Keratinocyte (primary cell): ENCODE measurements at regions not wholly inside any gene's neighbourhood (a gene's known extent, or its start where the extent isn't known, plus 50 kb on each side); places are given as distances from the start of the nearest gene placed in this dataset.

Experiments
- DNase-seq: peaks from one replicate; pipeline ENCODE4 v3.0.0-alpha.2; 2011; ENCODE audit warnings: low read depth, missing footprints, low spot score
- FAIRE-seq: peaks from 2 replicates; lab custom pipeline; 2011; peaks lifted over from hg19 to GRCh38; lab: Jason Lieb, UNC
- H2AFZ ChIP-seq: 2 replicates; pipeline ENCODE4 v1.6.0; 2012; ENCODE audit warnings: low read length, control low read depth, inconsistent platforms; ENCODE audit not compliant: control insufficient read depth
- H3K27ac ChIP-seq: 2 replicates; pipeline ENCODE4 v1.5.1; 2011; ENCODE audit warnings: low read length; ENCODE audit not compliant: control insufficient read depth, insufficient read depth
- H3K27me3 ChIP-seq: 3 replicates; pipeline ENCODE4 v1.6.0; 2011; ENCODE audit warnings: low read length; ENCODE audit not compliant: control insufficient read depth, insufficient read depth; ENCODE audit errors: extremely low read depth
- H3K36me3 ChIP-seq, 2 experiments: 2 replicates in 1 of 2; 3 replicates in 1 of 2; pipeline ENCODE4 v1.5.1; 2011; ENCODE audit warnings: low read length in 2 of 2, mild to moderate bottlenecking in 1 of 2; ENCODE audit not compliant: control insufficient read depth in 2 of 2, insufficient read depth in 2 of 2; ENCODE audit errors: extremely low read depth in 1 of 2
- H3K4me1 ChIP-seq: 3 replicates; pipeline ENCODE4 v1.5.1; 2011; ENCODE audit warnings: low read length; ENCODE audit not compliant: control insufficient read depth, insufficient read depth; ENCODE audit errors: extremely low read depth
- H3K4me2 ChIP-seq: 3 replicates; pipeline ENCODE4 v1.6.0; 2011; ENCODE audit warnings: low read depth, low read length; ENCODE audit not compliant: control insufficient read depth, insufficient read depth; ENCODE audit errors: extremely low read depth
- H3K4me3 ChIP-seq, 3 experiments: fragments of 200-600 bp in 1 of 3; sonication (generic) in 1 of 3; 2 replicates in 2 of 3; 3 replicates in 1 of 3; pipeline ENCODE4 v1.5.1; 2011 to 2016; ENCODE audit warnings: low read length in 3 of 3, mild to moderate bottlenecking in 3 of 3, control low read depth in 2 of 3, inconsistent platforms in 1 of 3, low read depth in 1 of 3, mixed read lengths in 1 of 3, mixed run types in 1 of 3, moderate library complexity in 1 of 3; ENCODE audit not compliant: control insufficient read depth in 2 of 3, insufficient read depth in 2 of 3; ENCODE audit errors: extremely low read depth in 1 of 3
- H3K79me2 ChIP-seq: 2 replicates; pipeline ENCODE4 v1.6.0; 2012; ENCODE audit warnings: low read length; ENCODE audit not compliant: control insufficient read depth, insufficient read depth
- H3K9ac ChIP-seq: 3 replicates; pipeline ENCODE4 v1.6.0; 2011; ENCODE audit warnings: low read length; ENCODE audit not compliant: control insufficient read depth, insufficient read depth; ENCODE audit errors: extremely low read depth
- H3K9me1 ChIP-seq: 3 replicates; pipeline ENCODE4 v1.6.0; 2011; ENCODE audit warnings: low read length; ENCODE audit not compliant: control insufficient read depth, insufficient read depth; ENCODE audit errors: extremely low read depth
- H3K9me3 ChIP-seq: 2 replicates; pipeline ENCODE4 v1.5.1; 2012; ENCODE audit warnings: low read depth, low read length; ENCODE audit not compliant: control insufficient read depth
- H4K20me1 ChIP-seq: 3 replicates; pipeline ENCODE4 v1.6.0; 2011; ENCODE audit warnings: low read length; ENCODE audit not compliant: control insufficient read depth, insufficient read depth; ENCODE audit errors: extremely low read depth
- EZH2 ChIP-seq: IDR thresholded peaks from one replicate; pipeline ENCODE4 v1.6.1; 2012; ENCODE audit warnings: inconsistent platforms, mild to moderate bottlenecking, low read length, moderate library complexity
- dilution Hi-C: fragments of 300-500 bp; cut with MboI; formaldehyde crosslinking; loops from one replicate; pipeline ENCODE4 v1.7.0; 2020; ENCODE audit warnings: low sequenced_read_pairs; ENCODE audit not compliant: extremely low pct_ligation_motif_present
- TF ChIP-seq, protein P1 (sequence below), 3 experiments: IDR thresholded peaks in 1 of 3; conservative IDR thresholded peaks in 1 of 3; optimal IDR thresholded peaks in 1 of 3; 2 replicates in 2 of 3; 3 replicates in 1 of 3; pipeline versions ENCODE3 to v1.5.1; 2011; ENCODE audit warnings: low read length in 3 of 3, mild to moderate bottlenecking in 3 of 3, moderate library complexity in 2 of 3, control low read depth in 1 of 3, inconsistent platforms in 1 of 3; ENCODE audit not compliant: insufficient read depth in 2 of 3; ENCODE audit errors: extremely low read depth in 1 of 3

DNA sequence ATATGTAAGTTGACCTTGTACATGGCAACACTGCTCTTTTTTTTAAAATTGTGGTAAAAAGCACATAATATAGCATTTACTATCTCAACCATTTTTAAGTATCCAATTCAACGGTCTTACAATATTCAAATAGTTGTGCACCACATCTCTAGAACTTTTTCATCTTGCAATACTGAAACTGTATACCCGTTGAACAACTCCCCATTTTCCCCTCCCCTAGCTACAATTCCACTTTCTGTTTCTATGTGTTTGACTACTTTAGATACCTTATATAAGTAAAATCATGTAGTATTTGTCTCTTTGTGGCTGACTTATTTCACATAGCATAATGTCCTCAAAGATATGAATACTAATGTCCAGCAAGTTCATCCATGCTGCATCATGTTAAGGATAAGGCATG lies 452.1 kb downstream of the TXNL1 start:
- no peak overlapping the region for H3K27ac ChIP-seq
- H2AFZ ChIP-seq: no peak overlapping the region
- H3K36me3 ChIP-seq: no peaks in the 10 kb centered on the region
- TF ChIP-seq, protein P1, sequence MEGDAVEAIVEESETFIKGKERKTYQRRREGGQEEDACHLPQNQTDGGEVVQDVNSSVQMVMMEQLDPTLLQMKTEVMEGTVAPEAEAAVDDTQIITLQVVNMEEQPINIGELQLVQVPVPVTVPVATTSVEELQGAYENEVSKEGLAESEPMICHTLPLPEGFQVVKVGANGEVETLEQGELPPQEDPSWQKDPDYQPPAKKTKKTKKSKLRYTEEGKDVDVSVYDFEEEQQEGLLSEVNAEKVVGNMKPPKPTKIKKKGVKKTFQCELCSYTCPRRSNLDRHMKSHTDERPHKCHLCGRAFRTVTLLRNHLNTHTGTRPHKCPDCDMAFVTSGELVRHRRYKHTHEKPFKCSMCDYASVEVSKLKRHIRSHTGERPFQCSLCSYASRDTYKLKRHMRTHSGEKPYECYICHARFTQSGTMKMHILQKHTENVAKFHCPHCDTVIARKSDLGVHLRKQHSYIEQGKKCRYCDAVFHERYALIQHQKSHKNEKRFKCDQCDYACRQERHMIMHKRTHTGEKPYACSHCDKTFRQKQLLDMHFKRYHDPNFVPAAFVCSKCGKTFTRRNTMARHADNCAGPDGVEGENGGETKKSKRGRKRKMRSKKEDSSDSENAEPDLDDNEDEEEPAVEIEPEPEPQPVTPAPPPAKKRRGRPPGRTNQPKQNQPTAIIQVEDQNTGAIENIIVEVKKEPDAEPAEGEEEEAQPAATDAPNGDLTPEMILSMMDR (optimal IDR thresholded peaks at IDR 0.05 in 1 of 3, IDR thresholded peaks at IDR 0.05 in 1 of 3, conservative IDR thresholded peaks at IDR 0.05 in 1 of 3; ENCODE audit: extremely low read depth in 1 of 3, insufficient read depth in 2 of 3, low read length in 3 of 3): no peak
- TF ChIP-seq EZH2: no peak
- DNase-seq: no peak
- H3K4me1 ChIP-seq: no peaks in the 10 kb centered on the region
- dilution Hi-C loops: no loop called here
- H3K9me3 ChIP-seq: no peaks in the 10 kb centered on the region
- H3K4me3 ChIP-seq: no peak overlapping the region
- no peak overlapping the region for H3K9ac ChIP-seq
- no peaks in the 10 kb centered on the region for H3K27me3 ChIP-seq
- no peaks in the 10 kb centered on the region for H4K20me1 ChIP-seq
- no peak overlapping the region for H3K4me2 ChIP-seq
- no peaks in the 10 kb centered on the region for H3K79me2 ChIP-seq
- H3K9me1 ChIP-seq: no peaks in the 10 kb centered on the region
- no peak for FAIRE-seq

DNA sequence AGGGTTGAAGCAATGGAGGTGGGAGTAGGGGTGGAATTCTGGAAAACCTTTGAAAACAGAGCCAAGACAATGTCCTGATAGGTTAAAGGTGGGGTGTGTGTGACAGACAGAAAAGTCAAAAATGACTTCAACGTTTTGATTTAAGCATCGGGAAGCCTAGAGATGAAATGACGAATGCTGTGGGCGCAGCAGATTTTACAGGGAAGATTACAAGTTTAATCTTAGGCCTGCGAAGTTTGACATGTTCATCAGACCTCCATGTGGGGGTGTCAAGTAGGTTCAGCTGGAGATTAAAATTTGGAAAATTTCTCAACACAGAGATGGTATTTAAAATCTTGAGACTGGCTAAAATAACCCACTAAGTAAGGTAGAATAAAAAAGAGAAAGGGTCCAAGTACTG lies 453.3 kb downstream of the TXNL1 start:
- Histone ChIP-seq H3K36me3 (no peaks in the 10 kb centered on the region), H3K79me2 (no peaks in the 10 kb centered on the region), H3K27me3 (no peaks in the 10 kb centered on the region), H4K20me1 (no peaks in the 10 kb centered on the region), H3K9me1 (no peaks in the 10 kb centered on the region), H2AFZ (no peak overlapping the region), H3K9ac (no peak overlapping the region), H3K9me3 (no peaks in the 10 kb centered on the region), H3K4me1 (no peaks in the 10 kb centered on the region), H3K4me2 (no peak overlapping the region), H3K4me3 (no peak overlapping the region), H3K27ac (no peak overlapping the region)
- no peak for DNase-seq
- no peak for TF ChIP-seq EZH2
- TF ChIP-seq, protein P1 (optimal IDR thresholded peaks at IDR 0.05 in 1 of 3, IDR thresholded peaks at IDR 0.05 in 1 of 3, conservative IDR thresholded peaks at IDR 0.05 in 1 of 3; ENCODE audit: extremely low read depth in 1 of 3, insufficient read depth in 2 of 3, low read length in 3 of 3): no peak
- FAIRE-seq: no peak
- dilution Hi-C loops: no loop called here
